Epithelial cell of proximal tubule (primary cell): ENCODE measurements at regions not wholly inside any gene's neighbourhood (a gene's known extent, or its start where the extent isn't known, plus 50 kb on each side); places are given as distances from the start of the nearest gene placed in this dataset.
"Not testable (repeated sequence)": the region's sequence is repeated elsewhere in the genome, so short reads cannot be mapped to it uniquely, and the experiment has no call there.

ENCODE experiments used
- DNase-seq: peaks from one replicate; pipeline ENCODE4 v3.0.0-alpha.2; 2011; ENCODE audit warnings: low read depth
- H3K4me3 ChIP-seq: 2 replicates; pipeline ENCODE4 v1.5.1; 2011; ENCODE audit warnings: low read depth, mild to moderate bottlenecking, low read length
- TF ChIP-seq, protein P1 (sequence below): conservative IDR thresholded peaks from 2 replicates; pipeline ENCODE4 v1.5.1; 2012; ENCODE audit warnings: low read depth, mild to moderate bottlenecking, low read length

- no peak overlapping the region for H3K4me3 ChIP-seq
- TF ChIP-seq, protein P1, sequence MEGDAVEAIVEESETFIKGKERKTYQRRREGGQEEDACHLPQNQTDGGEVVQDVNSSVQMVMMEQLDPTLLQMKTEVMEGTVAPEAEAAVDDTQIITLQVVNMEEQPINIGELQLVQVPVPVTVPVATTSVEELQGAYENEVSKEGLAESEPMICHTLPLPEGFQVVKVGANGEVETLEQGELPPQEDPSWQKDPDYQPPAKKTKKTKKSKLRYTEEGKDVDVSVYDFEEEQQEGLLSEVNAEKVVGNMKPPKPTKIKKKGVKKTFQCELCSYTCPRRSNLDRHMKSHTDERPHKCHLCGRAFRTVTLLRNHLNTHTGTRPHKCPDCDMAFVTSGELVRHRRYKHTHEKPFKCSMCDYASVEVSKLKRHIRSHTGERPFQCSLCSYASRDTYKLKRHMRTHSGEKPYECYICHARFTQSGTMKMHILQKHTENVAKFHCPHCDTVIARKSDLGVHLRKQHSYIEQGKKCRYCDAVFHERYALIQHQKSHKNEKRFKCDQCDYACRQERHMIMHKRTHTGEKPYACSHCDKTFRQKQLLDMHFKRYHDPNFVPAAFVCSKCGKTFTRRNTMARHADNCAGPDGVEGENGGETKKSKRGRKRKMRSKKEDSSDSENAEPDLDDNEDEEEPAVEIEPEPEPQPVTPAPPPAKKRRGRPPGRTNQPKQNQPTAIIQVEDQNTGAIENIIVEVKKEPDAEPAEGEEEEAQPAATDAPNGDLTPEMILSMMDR = no peak
- DNase-seq = no peak
Observed at GRCh38 chr1:232318143-232318542, 311.8 kb downstream of the SIPA1L2 start.

DNA sequence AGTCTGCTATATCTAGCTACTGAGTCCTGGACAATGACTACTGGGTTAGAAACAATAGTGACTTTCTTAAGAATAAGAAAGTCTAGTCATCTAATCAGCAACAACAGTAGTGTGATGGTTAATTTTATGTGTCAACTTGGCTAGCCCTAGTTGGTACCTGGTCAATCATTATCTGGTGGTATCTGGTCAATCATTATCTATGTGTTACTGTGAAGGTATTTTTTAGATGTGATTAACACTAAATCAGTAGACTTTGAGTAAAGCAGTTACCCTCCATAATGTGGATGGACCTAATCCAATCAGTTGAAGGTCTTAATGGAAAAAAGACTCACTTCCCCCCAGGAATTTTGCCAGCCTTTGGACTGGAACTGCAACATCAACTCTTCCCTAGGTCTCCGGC lies 312.6 kb downstream of the SIPA1L2 start:
- DNase-seq = peak; percentile 86
- H3K4me3 ChIP-seq = no peak overlapping the region
- TF ChIP-seq, protein P1 = no peak

GRCh38 chr1:232316864-232317263 lies 313.1 kb downstream of the SIPA1L2 start:
- TF ChIP-seq, protein P1 = no peak
- DNase-seq = peak; percentile 32
- no peak overlapping the region for H3K4me3 ChIP-seq

GRCh38 chr1:232313876-232314275 lies 316.1 kb downstream of the SIPA1L2 start:
- not testable (repeated sequence) for H3K4me3 ChIP-seq, DNase-seq

- no peak for DNase-seq
- H3K4me3 ChIP-seq = no peak overlapping the region
- TF ChIP-seq, protein P1 = no peak
Observed at GRCh38 chr1:232310541-232310940, 319.4 kb downstream of the SIPA1L2 start.

GRCh38 chr1:232308616-232309015 lies 321.3 kb downstream of the SIPA1L2 start:
- no peak for DNase-seq
- H3K4me3 ChIP-seq = no peak overlapping the region
- TF ChIP-seq, protein P1 = no peak

GRCh38 chr1:232307296-232308017 lies 322.5 kb downstream of the SIPA1L2 start:
- no peak for DNase-seq
- TF ChIP-seq, protein P1 = no peak
- no peak overlapping the region for H3K4me3 ChIP-seq
